HG02642 (cell line): ENCODE measurements at regions not wholly inside any gene's neighbourhood (a gene's known extent, or its start where the extent isn't known, plus 50 kb on each side); places are given as distances from the start of the nearest gene placed in this dataset.

ENCODE experiments used
- ATAC-seq: cut with Tn5 transposase; IDR thresholded peaks from one replicate; pipeline ENCODE4 v1.9.1; 2021; ENCODE audit warnings: mild to moderate bottlenecking; ENCODE audit not compliant: unreplicated experiment, poor library complexity

DNA sequence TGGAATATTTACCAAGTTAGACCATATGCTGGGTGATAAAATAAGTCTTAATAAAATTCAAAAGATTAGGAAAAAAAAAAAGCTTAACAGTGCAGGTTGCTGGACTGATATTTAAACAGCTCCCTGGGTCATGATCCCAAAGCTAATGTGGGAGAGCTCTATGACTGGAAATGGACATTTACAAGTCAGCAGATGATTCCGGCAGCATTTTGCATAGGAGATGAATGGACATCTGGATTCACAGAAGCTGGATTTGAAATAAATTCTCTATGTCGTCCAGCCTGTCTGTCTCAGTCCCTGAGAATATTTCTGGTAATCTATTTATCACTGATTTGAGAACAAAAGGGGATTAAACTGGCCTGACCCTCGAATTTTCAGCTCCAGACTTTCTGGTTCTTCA lies 52.3 kb upstream of the KLHL25 start:
- ATAC-seq = no peak

DNA sequence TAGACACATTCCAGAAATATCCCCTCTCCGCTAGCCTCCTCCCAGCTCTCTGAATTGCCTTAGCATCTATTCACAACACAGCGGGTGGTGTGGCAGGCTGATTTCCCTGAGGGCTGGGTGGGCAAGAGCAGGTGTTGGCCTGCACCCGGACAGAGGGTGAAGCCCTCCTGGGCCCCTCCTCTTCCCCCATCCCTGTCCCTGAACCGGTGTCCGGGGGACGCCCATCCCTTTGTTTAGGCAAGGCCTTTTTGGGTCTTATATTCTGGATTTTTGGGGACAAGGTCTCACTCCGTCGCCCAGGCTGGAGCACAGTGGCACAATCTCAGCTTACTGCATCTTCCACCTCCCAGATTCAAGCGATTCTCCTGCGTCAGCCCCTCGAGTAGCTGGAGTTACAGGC lies 55.2 kb upstream of the KLHL25 start:
- ATAC-seq = no peak

DNA sequence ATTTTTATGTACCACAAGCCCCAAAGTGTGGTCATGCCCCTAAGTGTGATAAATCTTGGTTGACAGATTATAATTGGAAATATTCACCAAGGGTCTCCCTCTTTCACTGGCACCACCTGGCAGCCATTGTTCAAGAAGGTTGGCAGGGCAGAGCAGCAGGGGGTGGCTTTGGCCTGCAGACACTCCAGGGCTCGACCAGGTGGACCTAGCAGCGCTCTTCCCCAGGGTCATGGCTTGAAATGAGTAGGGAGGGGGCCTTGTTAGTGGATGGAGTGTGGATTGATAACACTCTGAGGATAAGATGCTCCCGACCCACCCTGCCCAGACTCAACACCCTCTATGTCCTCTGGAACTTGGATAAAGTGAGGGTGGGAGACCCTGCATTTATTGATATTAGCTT lies 58.2 kb upstream of the KLHL25 start:
- no peak for ATAC-seq

DNA sequence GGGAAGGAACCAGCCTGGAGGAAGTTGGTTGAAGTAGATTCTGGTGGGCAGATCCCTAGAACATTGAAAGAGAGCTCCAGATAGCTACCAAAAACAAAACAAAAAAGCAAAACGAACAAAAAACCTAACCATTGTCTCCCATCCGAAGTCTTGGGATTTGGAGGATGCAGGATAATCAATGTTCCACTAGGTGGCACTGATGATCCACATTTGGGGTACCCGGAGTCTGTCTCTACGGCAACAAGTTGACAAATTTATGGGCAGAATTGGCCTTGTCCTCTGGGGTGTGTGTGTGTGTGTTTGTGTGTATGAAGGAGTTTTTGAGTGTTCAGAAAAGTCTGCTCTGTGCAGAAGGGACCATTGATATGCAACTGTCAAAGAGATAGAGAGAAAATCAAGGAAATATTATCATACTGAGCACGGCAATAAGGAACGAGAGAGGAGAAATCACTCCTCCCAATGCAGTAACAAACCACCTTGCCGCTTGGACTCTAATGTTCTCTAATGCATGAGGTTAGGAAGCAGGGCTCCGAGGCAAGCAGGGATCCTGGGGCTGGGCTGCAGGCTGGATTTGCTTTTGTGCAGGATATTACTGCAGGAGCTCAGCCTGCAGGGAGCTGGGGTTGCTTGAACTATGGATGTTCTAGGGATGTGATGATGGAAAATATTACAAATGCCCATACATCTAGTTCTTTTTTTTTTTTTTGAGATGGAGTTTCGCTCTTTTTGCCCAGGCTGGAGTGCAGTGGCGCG lies 59.8 kb upstream of the KLHL25 start:
- ATAC-seq = peak; percentile 69

DNA sequence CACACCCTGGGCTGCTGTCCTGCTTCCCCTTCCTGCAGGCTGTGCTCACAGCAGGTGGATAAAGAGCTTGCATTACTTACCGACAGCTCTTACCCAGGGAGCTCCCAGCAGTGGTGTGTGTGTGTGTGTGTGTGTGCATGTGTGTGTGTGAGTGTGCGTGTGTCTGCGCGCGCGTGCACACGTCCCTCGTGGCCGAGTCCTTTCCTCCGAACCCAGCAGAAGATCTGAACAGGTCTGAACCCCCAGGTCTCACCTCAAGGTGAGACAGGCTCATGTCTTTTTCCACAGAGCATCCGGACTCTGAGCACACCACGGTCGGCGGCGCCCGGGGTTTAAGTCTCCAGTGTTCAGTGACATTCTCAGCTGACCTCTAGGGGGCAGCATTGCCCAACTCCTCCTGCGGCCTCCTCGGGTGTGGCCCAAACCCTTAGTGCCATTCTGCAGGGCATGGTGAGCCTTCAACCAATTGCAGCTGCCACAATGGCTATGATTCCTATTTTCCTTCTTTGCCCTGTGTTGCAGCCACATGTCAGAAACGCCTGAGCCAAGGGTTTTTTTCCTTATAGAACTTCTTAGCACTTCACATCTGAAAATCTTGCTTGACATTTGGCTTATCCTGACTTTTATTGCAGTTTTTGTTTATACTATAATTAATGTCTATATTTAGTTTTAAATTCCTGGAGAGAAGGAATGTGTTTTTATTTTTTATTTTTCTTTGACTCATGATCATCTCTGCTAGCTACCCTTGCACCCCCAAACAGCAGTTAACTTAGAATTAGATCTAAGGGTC lies 64.1 kb upstream of the KLHL25 start:
- peak; percentile 89 for ATAC-seq

DNA sequence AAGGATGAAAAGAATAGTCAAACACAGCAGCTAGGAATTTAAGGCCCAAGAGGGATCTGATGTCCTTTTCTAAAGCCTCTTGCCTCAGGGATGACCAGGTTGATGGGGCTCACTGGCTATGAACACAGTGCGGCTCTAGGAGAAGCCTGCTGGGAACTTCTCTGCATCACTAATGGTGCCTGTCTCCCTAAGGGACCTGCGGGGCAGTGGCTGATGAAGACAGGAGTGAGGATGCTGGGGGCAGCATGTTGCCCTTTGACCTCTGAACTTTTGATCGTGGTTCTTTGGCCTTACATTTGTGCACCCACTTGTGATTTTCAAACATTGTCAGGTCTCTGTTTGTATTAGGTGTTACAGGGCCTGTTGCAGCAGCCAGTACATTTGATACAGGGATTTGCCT lies 64.9 kb upstream of the KLHL25 start:
- ATAC-seq = no peak

DNA sequence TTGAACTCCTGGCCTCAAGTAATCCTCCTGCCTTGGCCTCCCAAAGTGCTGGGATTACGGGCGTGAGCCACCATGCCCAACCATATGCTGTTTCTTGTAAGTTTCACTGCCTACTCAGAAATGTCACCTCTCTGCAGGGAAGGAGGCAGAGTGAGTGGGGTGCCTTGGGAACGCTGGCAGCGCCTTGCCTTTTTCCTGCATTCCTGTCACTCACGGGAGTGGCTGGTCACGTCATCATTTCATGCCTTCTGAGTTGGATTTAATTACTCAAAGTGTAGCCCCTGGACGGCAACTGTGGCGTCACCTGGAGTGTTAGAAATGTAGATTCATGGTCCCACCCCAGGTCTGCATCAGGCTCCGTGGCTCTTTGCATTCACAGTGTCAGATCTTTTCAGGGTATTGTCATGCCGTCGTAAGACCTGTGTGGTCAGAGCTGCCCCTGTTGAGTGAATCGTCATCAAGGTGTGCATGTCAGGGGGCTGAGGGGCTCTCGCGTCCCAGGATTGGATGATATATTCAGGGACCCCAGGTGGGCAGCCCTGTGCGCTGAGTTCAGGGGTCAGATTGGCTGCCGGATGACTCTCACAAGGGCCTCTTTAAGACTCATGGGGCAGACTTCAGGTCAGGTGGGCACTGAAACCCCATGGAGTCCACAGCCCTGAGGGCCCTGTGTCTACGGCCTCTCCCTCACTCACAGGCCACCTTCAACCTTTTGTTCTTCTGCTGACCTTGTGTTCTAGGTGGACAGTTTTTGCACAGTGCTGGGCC lies 65.9 kb upstream of the KLHL25 start:
- no peak for ATAC-seq

DNA sequence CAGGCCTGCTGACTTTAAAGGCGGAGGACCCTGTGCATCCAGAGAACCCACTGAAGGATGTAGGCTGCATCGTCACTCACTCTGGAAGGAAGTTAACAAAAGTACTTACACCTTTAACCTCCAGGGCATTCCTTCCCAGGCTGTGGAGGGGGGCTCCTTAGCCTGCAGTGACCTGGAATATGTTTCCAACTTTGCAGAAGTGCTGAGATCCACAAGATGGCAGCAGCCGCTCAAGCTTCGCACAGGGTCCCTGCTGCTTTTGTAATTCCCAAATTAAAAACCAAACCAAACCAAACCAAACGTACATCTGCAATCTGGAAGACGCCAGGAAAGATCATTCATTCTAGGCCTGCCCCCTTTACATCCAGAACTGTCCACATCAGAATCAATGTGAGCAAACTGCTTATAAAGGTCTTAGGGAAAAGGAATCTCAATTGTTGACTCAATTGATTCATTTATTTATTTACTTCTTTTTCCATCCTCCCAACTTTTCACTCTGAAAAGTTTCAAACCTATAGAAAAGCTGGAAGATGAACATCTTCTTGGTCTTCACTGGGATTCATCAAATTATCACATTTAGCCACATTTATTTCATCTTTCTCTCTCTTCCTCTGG lies 70.5 kb upstream of the KLHL25 start:
- peak; percentile 46 for ATAC-seq

DNA sequence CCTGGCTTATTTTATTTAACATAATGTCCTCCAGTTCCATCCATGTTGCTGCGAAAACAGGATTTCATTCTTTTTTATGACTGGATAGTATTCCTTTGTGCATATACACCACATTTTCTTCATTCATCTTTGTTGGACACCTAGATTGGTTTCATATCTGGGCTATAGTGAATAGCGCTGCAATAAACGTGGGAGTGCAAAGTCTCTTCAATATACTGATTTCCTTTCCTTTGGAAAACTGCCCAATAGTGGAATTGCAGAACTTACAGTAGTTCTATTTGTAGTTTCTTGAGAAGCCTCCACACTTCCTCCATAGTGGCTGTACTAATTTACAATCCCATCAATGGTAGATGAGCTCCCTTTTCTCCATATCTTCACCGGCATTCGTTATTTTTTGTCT lies 72.5 kb upstream of the KLHL25 start:
- ATAC-seq = no peak

DNA sequence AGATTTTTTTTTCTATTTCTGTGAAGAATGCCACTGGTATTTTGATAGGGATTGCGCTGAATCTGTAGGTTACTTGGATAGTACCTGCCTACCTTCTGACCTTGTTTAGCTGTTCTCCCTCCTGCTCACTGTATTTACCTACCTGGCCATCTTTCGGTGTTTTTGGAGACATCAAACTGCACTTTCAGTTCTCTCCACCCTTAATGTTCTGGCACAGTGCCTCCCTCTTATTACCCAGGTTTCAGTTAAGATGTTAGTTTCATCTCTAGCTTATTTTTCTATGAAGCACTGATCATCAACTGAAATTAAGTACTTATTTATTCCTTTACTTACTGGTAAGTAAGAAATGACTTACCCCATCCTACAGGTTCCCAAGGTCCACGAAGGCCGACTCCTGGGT lies 74.4 kb upstream of the KLHL25 start:
- no peak for ATAC-seq

DNA sequence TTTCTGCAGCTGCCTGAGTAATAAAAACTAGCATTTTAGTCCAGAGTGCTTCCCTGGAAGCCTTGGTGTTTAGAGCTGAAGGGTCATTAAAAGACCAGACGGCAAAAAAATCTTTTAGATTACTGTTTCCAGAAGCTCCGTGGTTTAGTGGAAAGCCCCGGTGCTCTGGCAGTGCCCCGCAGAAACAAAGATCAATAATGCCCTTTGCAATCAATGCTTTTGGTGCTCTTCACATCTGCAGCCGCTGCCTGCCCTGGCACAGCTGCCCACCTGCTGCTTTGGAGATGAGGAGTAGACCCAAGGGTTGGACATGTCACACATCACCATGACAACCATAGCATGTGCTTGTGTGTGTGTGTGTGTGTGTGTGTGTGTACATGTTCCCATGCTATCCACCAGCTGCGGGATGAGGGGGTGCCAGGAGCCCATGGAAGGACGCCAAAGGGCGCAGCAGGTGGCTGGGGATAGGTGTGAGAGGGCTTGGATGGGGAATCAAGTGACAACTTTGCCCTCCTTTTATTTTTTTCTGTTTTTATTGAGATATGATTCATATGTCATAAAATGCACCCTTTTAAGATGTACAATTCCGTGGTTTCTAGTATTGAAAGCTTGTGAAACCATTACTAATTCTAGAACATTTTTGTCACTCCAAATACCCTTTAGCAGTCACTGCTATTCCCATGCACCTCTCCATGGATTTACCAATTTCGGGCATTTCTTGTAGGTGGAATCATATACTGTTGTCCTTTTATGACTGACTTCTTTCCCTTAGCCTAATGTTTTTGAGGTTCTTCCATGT lies 75.7 kb upstream of the KLHL25 start:
- no peak for ATAC-seq

DNA sequence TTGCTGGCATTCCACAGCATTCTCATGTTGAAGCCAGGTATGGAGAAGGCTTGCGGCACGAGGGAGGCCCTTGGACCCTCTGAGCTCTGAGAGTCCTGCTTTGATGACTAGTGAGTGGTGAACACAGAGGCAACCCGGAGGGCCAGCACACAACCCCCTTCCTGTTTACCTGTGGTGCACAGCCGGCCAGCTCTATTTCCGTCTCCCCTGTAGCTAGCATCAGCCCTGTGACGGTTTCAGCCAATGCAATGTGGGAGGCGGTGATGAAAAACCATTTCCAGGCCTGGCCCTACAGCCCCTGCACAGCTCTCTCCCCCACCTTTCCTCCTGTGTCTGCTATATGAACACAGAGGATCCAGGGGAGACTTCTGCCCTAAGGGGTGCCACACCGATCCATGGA lies 76.8 kb upstream of the KLHL25 start:
- ATAC-seq = no peak

DNA sequence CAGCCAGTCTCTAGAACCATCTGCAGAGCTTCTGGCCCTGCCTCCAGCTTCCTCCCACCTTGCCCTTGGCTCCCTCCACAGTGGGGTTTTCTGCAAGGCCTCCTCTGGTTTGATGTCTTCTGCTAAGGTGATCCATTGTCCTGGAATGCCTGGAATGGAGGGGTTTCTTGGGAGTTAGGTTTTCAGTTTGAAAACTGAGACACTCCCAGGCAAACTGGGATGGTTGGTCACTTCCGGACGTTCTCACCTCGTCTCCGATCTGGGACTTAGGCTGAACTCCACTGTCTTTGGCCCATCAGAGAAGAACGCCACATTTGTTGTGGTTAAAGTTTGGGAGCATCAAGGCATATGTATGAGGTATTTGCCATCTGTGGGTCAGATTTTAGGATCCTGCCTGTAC lies 77.4 kb upstream of the KLHL25 start:
- no peak for ATAC-seq

DNA sequence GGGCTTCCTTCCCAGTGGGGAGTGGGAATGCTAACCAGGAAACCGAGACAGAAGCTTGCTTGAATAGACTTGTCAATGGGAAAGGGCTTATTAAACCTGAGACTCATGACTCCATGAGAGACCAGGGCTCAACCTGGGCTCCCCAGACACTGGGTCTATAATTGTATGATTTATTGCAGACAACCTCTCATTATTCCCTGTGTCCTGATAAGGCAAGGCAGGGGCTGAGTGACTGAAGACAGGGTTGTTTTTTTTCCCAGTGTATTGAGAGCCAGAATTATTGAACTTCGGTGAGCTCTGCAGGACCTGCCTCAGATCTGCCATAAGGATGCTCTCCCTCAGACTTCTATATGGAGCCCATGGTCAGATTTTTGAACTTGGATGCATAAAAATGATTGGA lies 79.5 kb upstream of the KLHL25 start:
- ATAC-seq = no peak

DNA sequence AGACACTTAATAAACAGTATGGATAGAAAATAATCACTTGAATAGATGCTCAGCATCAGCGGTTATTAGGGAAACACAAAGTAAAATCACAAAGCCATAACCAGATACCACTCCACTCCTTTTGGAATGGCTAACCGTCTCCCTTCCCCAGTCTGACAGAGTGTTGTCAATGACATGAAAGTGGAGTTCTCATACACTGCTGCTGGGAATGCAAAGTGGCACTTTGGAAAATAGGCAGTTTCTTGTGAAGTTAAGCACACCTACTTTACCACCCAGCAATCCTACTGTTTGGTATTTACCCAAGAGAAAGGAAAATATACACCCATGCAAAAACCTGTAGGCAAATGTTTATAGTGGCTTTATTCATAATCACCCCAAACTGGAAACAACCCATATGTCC lies 81.0 kb upstream of the KLHL25 start:
- no peak for ATAC-seq

DNA sequence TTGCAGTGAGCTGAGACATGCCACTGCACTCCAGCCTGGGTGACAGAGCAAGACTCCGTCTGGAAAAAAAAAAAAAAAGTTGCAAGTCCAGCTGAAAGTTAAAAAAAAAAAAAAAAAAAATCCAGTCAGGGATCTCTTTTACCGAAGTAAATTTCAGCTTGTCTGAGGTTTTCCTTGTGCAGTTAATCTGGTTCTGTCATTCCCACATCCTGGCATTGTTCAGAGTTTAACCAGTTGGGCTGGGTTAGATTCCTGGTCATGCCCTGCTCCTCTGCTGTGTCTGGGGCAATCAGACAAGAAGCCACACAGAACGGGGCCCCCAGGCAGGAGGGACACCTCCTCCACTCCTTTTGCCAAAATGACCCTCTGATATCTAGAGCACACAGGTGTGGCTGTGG lies 84.1 kb upstream of the KLHL25 start:
- no peak for ATAC-seq

DNA sequence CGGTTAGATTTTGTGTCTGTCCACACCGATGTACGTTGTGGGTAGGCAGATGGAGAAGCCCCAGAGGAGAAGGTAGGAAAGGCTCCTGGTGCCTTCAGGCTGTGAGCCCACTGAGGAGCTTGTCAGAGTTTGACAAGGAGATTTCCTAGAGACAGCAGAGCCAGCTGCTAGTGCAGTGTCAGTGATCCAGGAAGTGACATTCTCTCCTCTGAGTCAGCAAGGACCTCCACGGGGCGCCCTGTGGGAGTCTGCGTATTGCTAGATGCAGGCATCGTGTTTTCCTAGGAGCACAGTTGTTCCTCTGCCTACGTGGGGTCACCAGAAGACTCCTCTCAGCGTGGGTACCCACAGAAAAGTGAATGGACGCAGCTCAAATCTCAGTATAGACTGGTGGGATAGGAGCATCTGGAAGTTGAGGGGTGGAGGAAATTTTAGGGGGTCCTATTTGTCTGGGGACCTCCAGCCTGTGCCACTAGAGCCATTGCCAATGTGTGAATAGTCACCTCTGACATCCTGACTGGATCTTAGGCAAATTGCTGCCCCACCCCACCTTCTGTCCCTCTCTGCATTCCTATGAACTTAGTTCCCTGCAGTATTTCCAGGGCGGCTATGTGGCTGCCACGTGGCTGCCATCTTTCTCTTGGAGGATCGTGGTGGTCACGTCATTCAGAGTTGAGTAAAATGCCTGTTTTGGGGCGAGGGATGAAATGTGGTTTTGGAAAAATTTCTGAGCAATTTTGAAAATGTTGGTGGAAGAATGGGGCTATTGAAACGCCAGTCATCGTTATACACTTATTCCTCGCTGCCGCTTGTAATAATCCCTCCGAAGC lies 84.8 kb upstream of the KLHL25 start:
- ATAC-seq = no peak

DNA sequence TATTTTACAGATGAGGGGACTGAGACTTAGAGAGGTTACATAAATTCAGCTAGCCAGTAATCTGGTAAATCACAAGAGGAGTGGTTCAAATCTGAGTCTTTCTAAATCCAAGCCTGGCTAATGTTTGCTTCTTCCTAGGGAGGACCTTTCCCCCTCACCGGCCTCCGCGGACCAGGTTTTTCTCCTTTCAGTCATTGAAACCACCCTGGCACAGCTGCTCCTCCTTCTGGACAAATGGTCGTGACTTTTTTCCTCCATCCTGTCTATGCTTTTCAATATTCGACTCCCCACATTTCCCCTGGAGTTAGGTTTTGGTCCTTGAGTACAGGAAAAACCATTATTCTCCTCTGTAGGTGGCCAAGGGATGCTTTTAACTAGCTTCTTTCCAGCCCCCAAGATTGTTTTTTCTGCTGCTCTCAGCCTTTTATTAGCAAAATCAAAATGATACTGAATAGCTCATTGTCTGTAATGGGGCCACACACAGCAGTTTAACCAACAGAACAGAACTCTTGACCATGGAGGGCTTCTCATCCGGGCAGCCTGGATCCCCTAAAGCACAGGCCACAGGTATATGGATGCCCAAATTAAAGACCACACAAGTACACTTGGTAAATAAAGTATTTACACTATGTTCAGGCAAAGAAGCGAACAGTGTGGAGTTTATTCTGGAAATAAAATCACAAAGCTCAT lies 85.9 kb upstream of the KLHL25 start:
- ATAC-seq = no peak
